Chondrocyte (in vitro differentiated cells): ENCODE measurements at regions not wholly inside any gene's neighbourhood (a gene's known extent, or its start where the extent isn't known, plus 50 kb on each side); places are given as distances from the start of the nearest gene placed in this dataset.

Experiments used
- DNase-seq: peaks from one replicate; pipeline ENCODE4 v3.0.0; 2021; ENCODE audit warnings: mixed read lengths, low spot score
- H3K27ac Mint-ChIP-seq: one replicate; pipeline ENCODE4 v1.8.0; 2021; ENCODE audit warnings: mild to moderate bottlenecking, moderate library complexity, mixed read lengths; ENCODE audit not compliant: unreplicated experiment
- H3K27me3 Mint-ChIP-seq: 2 replicates; pipeline ENCODE4 v1.8.0; 2021; ENCODE audit warnings: low read depth, mixed read lengths
- H3K36me3 Mint-ChIP-seq: 2 replicates; pipeline ENCODE4 v1.8.0; 2021; ENCODE audit warnings: low read depth, mixed read lengths
- H3K4me1 Mint-ChIP-seq: 2 replicates; pipeline ENCODE4 v1.8.0; 2021; ENCODE audit warnings: low read depth, mild to moderate bottlenecking, mixed read lengths
- H3K4me3 Mint-ChIP-seq: one replicate; pipeline ENCODE4 v1.8.0; 2021; ENCODE audit warnings: mild to moderate bottlenecking, moderate library complexity, mixed read lengths; ENCODE audit not compliant: unreplicated experiment
- H3K9me3 Mint-ChIP-seq: 2 replicates; pipeline ENCODE4 v1.8.0; 2021; ENCODE audit warnings: low read depth, mixed read lengths
- TF ChIP-seq, protein P1 (sequence below): fragments of 200-600 bp; sonication (generic); IDR thresholded peaks from 2 replicates; pipeline ENCODE4 v1.5.0; 2021; ENCODE audit warnings: antibody characterized with exemption, mild to moderate bottlenecking, moderate library complexity

GRCh38 chr7:10237306-10237705 lies 736.4 kb upstream of the PHF14 start:
- Mint-ChIP-seq H3K9me3 (peaks cover 9% of the 10 kb centered on the region), H3K27ac (peak overlapping the region; percentile 78), H3K4me3 (no peak overlapping the region), H3K36me3 (no peaks in the 10 kb centered on the region), H3K4me1 (peaks cover 52% of the 10 kb centered on the region), H3K27me3 (no peaks in the 10 kb centered on the region)
- no peak for DNase-seq
- TF ChIP-seq, protein P1, sequence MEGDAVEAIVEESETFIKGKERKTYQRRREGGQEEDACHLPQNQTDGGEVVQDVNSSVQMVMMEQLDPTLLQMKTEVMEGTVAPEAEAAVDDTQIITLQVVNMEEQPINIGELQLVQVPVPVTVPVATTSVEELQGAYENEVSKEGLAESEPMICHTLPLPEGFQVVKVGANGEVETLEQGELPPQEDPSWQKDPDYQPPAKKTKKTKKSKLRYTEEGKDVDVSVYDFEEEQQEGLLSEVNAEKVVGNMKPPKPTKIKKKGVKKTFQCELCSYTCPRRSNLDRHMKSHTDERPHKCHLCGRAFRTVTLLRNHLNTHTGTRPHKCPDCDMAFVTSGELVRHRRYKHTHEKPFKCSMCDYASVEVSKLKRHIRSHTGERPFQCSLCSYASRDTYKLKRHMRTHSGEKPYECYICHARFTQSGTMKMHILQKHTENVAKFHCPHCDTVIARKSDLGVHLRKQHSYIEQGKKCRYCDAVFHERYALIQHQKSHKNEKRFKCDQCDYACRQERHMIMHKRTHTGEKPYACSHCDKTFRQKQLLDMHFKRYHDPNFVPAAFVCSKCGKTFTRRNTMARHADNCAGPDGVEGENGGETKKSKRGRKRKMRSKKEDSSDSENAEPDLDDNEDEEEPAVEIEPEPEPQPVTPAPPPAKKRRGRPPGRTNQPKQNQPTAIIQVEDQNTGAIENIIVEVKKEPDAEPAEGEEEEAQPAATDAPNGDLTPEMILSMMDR: no peak

GRCh38 chr7:10238641-10239040 lies 735.0 kb upstream of the PHF14 start:
- peak overlapping the region; percentile 38 for H3K27ac Mint-ChIP-seq
- peaks cover 52% of the 10 kb centered on the region for H3K4me1 Mint-ChIP-seq

GRCh38 chr7:10239695-10240345 lies 733.9 kb upstream of the PHF14 start:
- Mint-ChIP-seq H3K27ac (peak overlapping the region; percentile 85), H3K36me3 (no peaks in the 10 kb centered on the region), H3K4me1 (peaks cover 52% of the 10 kb centered on the region), H3K9me3 (peaks cover 12% of the 10 kb centered on the region), H3K4me3 (no peak overlapping the region), H3K27me3 (no peaks in the 10 kb centered on the region)
- no peak for DNase-seq
- TF ChIP-seq, protein P1: no peak

More at GRCh38 chr7:10238641-10239040, 735.0 kb upstream of the PHF14 start:
- H3K9me3 Mint-ChIP-seq: peaks cover 12% of the 10 kb centered on the region
- TF ChIP-seq, protein P1: no peak
- no peak overlapping the region for H3K4me3 Mint-ChIP-seq
- no peaks in the 10 kb centered on the region for H3K27me3 Mint-ChIP-seq
- no peak for DNase-seq
- no peaks in the 10 kb centered on the region for H3K36me3 Mint-ChIP-seq

GRCh38 chr7:10245406-10245805 lies 728.3 kb upstream of the PHF14 start:
- Mint-ChIP-seq H3K36me3 (peaks cover 12% of the 10 kb centered on the region), H3K27me3 (no peaks in the 10 kb centered on the region), H3K27ac (no peak overlapping the region), H3K9me3 (peaks cover 32% of the 10 kb centered on the region), H3K4me3 (no peak overlapping the region), H3K4me1 (peaks cover 28% of the 10 kb centered on the region)
- no peak for DNase-seq
- TF ChIP-seq, protein P1: no peak

DNA sequence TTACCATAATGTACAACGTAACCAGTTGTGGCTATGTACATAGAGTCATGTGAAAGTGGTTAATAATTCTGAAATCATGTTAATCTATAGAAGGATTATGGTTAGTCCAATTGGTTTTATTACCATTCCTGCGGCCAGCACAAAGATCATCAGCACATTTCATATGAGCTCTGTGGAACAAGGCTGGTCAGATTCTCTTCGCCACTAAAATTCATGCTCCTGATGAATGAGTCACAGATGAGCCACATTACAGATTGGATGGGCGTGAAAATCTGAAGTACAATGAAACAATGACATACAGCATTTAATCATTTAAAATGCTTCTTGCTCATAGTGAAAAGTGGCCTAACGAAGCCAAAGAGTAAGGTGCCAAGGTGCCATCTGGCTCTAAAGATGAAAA lies 716.2 kb upstream of the PHF14 start:
- TF ChIP-seq, protein P1: no peak
- Mint-ChIP-seq H3K27ac (no peak overlapping the region), H3K9me3 (peaks cover 17% of the 10 kb centered on the region), H3K4me3 (no peak overlapping the region), H3K27me3 (no peaks in the 10 kb centered on the region), H3K36me3 (peaks cover 2% of the 10 kb centered on the region), H3K4me1 (no peaks in the 10 kb centered on the region)
- no peak for DNase-seq
